ENCODE measurements at regions not wholly inside any gene's neighbourhood (a gene's known extent, or its start where the extent isn't known, plus 50 kb on each side); places are given as distances from the start of the nearest gene placed in this dataset.
A peak's percentile ranks its signal among the peaks of the same experiment; 100 is the strongest.
"Not testable (repeated sequence)": the region's sequence is repeated elsewhere in the genome, so short reads cannot be mapped to it uniquely, and the experiment has no call there.

GRCh38 chr10:8280946-8281345, 226.5 kb downstream of the GATA3 start:
- DNase-seq (no peak), ATAC-seq (no peak)
- Histone ChIP-seq H3K27ac (ENCODE audit: low read length) (no peak overlapping the region), H3K27me3 (ENCODE audit: control insufficient read depth, insufficient read depth, low read length) (no peaks in the 10 kb centered on the region), H3K4me1 (ENCODE audit: control insufficient read depth, insufficient read depth, low read length) (peaks cover 3% of the 10 kb centered on the region), H3K4me3 (ENCODE audit: low read length) (no peak overlapping the region), H3K36me3 (ENCODE audit: control insufficient read depth, insufficient read depth, low read length) (no peaks in the 10 kb centered on the region), H3K9me3 (ENCODE audit: control insufficient read depth, insufficient read depth, low read length) (no peaks in the 10 kb centered on the region)
- Mint-ChIP-seq H3K4me1 (peaks cover 9 to 12% of the 10 kb centered on the region in 2 donors), H3K27ac (no peak overlapping the region), H3K27me3 (ENCODE audit: low read depth in 2 of 2) (peaks cover 7 to 9% of the 10 kb centered on the region in 2 donors), H3K36me3 (no peaks in the 10 kb centered on the region), H3K4me3 (no peak overlapping the region), H3K9me3 (no peaks in the 10 kb centered on the region)
- no peak for TF ChIP-seq CTCF (IDR thresholded peaks at IDR 0.05)
- intact Hi-C loops (cut with micrococcal nuclease): no loop called here
- 98% methylated on average over 7 of the region's 7 CpGs for WGBS (ENCODE audit: insufficient coverage)

DNA sequence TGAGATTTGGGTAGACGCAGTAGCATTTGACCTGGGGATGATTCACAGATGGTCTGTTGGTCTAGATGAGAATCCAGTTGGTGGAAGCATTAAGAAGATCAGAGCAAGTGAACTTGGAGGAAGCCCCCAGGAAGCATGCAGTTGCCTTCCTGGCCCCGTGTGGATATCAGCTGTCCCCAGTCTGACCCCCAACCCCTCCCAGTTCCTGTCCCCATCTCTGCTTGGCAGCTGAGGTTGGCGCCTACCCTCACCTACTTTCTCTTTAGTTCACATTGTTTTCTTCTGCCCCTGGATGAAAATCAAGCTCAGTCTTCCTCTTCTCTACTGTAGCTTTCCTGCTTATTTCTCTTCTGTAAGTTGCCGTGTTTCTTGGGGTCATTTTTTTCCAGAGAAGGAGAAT, 227.9 kb downstream of the GATA3 start:
- peaks cover 9 to 12% of the 10 kb centered on the region in 2 donors for H3K4me1 Mint-ChIP-seq
- H3K27me3 ChIP-seq (ENCODE audit: control insufficient read depth, insufficient read depth, low read length): no peaks in the 10 kb centered on the region
- intact Hi-C loops (cut with micrococcal nuclease): no loop called here
- no peaks in the 10 kb centered on the region for H3K36me3 Mint-ChIP-seq
- no peak overlapping the region for H3K27ac ChIP-seq (ENCODE audit: low read length)
- H3K9me3 Mint-ChIP-seq: no peaks in the 10 kb centered on the region
- H3K36me3 ChIP-seq (ENCODE audit: control insufficient read depth, insufficient read depth, low read length): no peaks in the 10 kb centered on the region
- H3K27me3 Mint-ChIP-seq (ENCODE audit: low read depth in 2 of 2): peaks cover 7 to 9% of the 10 kb centered on the region in 2 donors
- no peak overlapping the region for H3K4me3 Mint-ChIP-seq
- DNase-seq (no peak), ATAC-seq (peak in 2 of 3 donors; percentile 26 to 58)
- no peaks in the 10 kb centered on the region for H3K9me3 ChIP-seq (ENCODE audit: control insufficient read depth, insufficient read depth, low read length)
- peaks cover 3% of the 10 kb centered on the region for H3K4me1 ChIP-seq (ENCODE audit: control insufficient read depth, insufficient read depth, low read length)
- no peak for TF ChIP-seq CTCF (IDR thresholded peaks at IDR 0.05)
- no peak overlapping the region for H3K4me3 ChIP-seq (ENCODE audit: low read length)
- H3K27ac Mint-ChIP-seq: peak overlapping the region in 1 of 2 donors; percentile 37
- WGBS (ENCODE audit: insufficient coverage): 36% methylated on average over 3 of the region's 4 CpGs

GRCh38 chr10:8283166-8283905, 228.8 kb downstream of the GATA3 start:
- Mint-ChIP-seq H3K4me1 (peaks cover 9 to 12% of the 10 kb centered on the region in 2 donors), H3K27ac (no peak overlapping the region), H3K9me3 (no peaks in the 10 kb centered on the region), H3K36me3 (no peaks in the 10 kb centered on the region), H3K4me3 (no peak overlapping the region), H3K27me3 (ENCODE audit: low read depth in 2 of 2) (peaks cover 7 to 9% of the 10 kb centered on the region in 2 donors)
- ATAC-seq: no peak
- Histone ChIP-seq H3K36me3 (ENCODE audit: control insufficient read depth, insufficient read depth, low read length) (no peaks in the 10 kb centered on the region), H3K4me1 (ENCODE audit: control insufficient read depth, insufficient read depth, low read length) (peaks cover 3% of the 10 kb centered on the region), H3K27me3 (ENCODE audit: control insufficient read depth, insufficient read depth, low read length) (no peaks in the 10 kb centered on the region), H3K27ac (ENCODE audit: low read length) (no peak overlapping the region), H3K9me3 (ENCODE audit: control insufficient read depth, insufficient read depth, low read length) (no peaks in the 10 kb centered on the region), H3K4me3 (ENCODE audit: low read length) (no peak overlapping the region)
- 93% methylated on average over 7 of the region's 7 CpGs for WGBS (ENCODE audit: insufficient coverage)
- intact Hi-C loops (cut with micrococcal nuclease): no loop called here
- no peak for TF ChIP-seq CTCF (IDR thresholded peaks at IDR 0.05)
- DNase-seq: no peak

GRCh38 chr10:8283986-8284385, 229.5 kb downstream of the GATA3 start:
- Mint-ChIP-seq H3K4me1 (peaks cover 9 to 12% of the 10 kb centered on the region in 2 donors), H3K36me3 (no peaks in the 10 kb centered on the region), H3K27ac (no peak overlapping the region), H3K27me3 (ENCODE audit: low read depth in 2 of 2) (peaks cover 7 to 9% of the 10 kb centered on the region in 2 donors), H3K4me3 (no peak overlapping the region), H3K9me3 (no peaks in the 10 kb centered on the region)
- peaks cover 3% of the 10 kb centered on the region for H3K4me1 ChIP-seq (ENCODE audit: control insufficient read depth, insufficient read depth, low read length)
- no peaks in the 10 kb centered on the region for H3K27me3 ChIP-seq (ENCODE audit: control insufficient read depth, insufficient read depth, low read length)
- H3K4me3 ChIP-seq (ENCODE audit: low read length): no peak overlapping the region
- 92% methylated on average over 11 of the region's 11 CpGs for WGBS (ENCODE audit: insufficient coverage)
- no peak for TF ChIP-seq CTCF (IDR thresholded peaks at IDR 0.05)
- intact Hi-C loops (cut with micrococcal nuclease): no loop called here
- no peaks in the 10 kb centered on the region for H3K9me3 ChIP-seq (ENCODE audit: control insufficient read depth, insufficient read depth, low read length)
- no peak overlapping the region for H3K27ac ChIP-seq (ENCODE audit: low read length)
- no peak for DNase-seq
- ATAC-seq: no peak
- no peaks in the 10 kb centered on the region for H3K36me3 ChIP-seq (ENCODE audit: control insufficient read depth, insufficient read depth, low read length)

- H3K9me3 ChIP-seq (ENCODE audit: control insufficient read depth, insufficient read depth, low read length); H3K27ac ChIP-seq (ENCODE audit: low read length); H3K9me3 Mint-ChIP-seq; ATAC-seq; H3K4me1 ChIP-seq (ENCODE audit: control insufficient read depth, insufficient read depth, low read length); intact Hi-C loops (cut with micrococcal nuclease); H3K4me3 Mint-ChIP-seq; H3K27me3 ChIP-seq (ENCODE audit: control insufficient read depth, insufficient read depth, low read length); H3K27ac Mint-ChIP-seq; H3K36me3 Mint-ChIP-seq; H3K4me3 ChIP-seq (ENCODE audit: low read length); DNase-seq; H3K36me3 ChIP-seq (ENCODE audit: control insufficient read depth, insufficient read depth, low read length): not testable (repeated sequence)
- peaks cover 9 to 12% of the 10 kb centered on the region in 2 donors for H3K4me1 Mint-ChIP-seq
- peaks cover 9 to 12% of the 10 kb centered on the region in 2 donors for H3K27me3 Mint-ChIP-seq (ENCODE audit: low read depth in 2 of 2)
- 100% methylated on average over 1 of the region's 4 CpGs for WGBS (ENCODE audit: insufficient coverage)
Measured at GRCh38 chr10:8285970-8286369, 231.5 kb downstream of the GATA3 start.
